ENCODE measurements at regions not wholly inside any gene's neighbourhood (a gene's known extent, or its start where the extent isn't known, plus 50 kb on each side); places are given as distances from the start of the nearest gene placed in this dataset.
"Not testable (repeated sequence)": the region's sequence is repeated elsewhere in the genome, so short reads cannot be mapped to it uniquely, and the experiment has no call there.

- no peak for DNase-seq
These were observed 785.7 kb upstream of the POM121L12 start for GRCh38 chr7:52249741-52250140.

- no peak for DNase-seq
These were observed 787.9 kb upstream of the POM121L12 start for GRCh38 chr7:52247518-52247917.

GRCh38 chr7:52243685-52244084 lies 791.7 kb upstream of the POM121L12 start:
- DNase-seq, result no peak

- DNase-seq, result no peak
These were observed 802.2 kb upstream of the POM121L12 start for GRCh38 chr7:52233248-52233647.

- no peak for DNase-seq
These were observed 823.5 kb upstream of the POM121L12 start for GRCh38 chr7:52211930-52212329.

GRCh38 chr7:52209614-52210013 lies 825.8 kb upstream of the POM121L12 start:
- no peak for DNase-seq

GRCh38 chr7:52197221-52197620 lies 838.2 kb upstream of the POM121L12 start:
- no peak for DNase-seq

- DNase-seq, result no peak
These were observed 839.8 kb upstream of the POM121L12 start for GRCh38 chr7:52195664-52196063.

GRCh38 chr7:52189153-52189778 lies 846.2 kb upstream of the POM121L12 start:
- DNase-seq, result no peak

GRCh38 chr7:52184006-52184703 lies 851.3 kb upstream of the POM121L12 start:
- DNase-seq, result no peak

- no peak for DNase-seq
These were observed 855.5 kb upstream of the POM121L12 start for GRCh38 chr7:52179934-52180333.

GRCh38 chr7:52168085-52168484 lies 851.5 kb upstream of the COBL start:
- no peak for DNase-seq

GRCh38 chr7:52163311-52163710 lies 846.7 kb upstream of the COBL start:
- DNase-seq, result no peak

GRCh38 chr7:52161483-52161882 lies 844.9 kb upstream of the COBL start:
- no peak for DNase-seq

- DNase-seq, result not testable (repeated sequence)
These were observed 842.8 kb upstream of the COBL start for GRCh38 chr7:52159421-52159820.

GRCh38 chr7:52154382-52154781 lies 837.8 kb upstream of the COBL start:
- DNase-seq, result no peak

- DNase-seq, result no peak
These were observed 835.0 kb upstream of the COBL start for GRCh38 chr7:52151559-52151958.

GRCh38 chr7:52150952-52151351 lies 834.3 kb upstream of the COBL start:
- DNase-seq, result no peak

GRCh38 chr7:52146871-52147634 lies 830.4 kb upstream of the COBL start:
- no peak for DNase-seq

GRCh38 chr7:52143219-52143618 lies 826.6 kb upstream of the COBL start:
- DNase-seq, result no peak

GRCh38 chr7:52140851-52141250 lies 824.2 kb upstream of the COBL start:
- DNase-seq, result no peak

- no peak for DNase-seq
These were observed 818.8 kb upstream of the COBL start for GRCh38 chr7:52135403-52135802.

- no peak for DNase-seq
These were observed 812.7 kb upstream of the COBL start for GRCh38 chr7:52129278-52129677.

GRCh38 chr7:52120912-52121311 lies 804.3 kb upstream of the COBL start:
- DNase-seq, result no peak

Measured in T-helper 2 cell (primary cell).